ENCODE measurements at regions not wholly inside any gene's neighbourhood (a gene's known extent, or its start where the extent isn't known, plus 50 kb on each side); places are given as distances from the start of the nearest gene placed in this dataset.

- intact Hi-C loops (cut with micrococcal nuclease): loop anchor here (10.0 kb wide), 1 partner anchor 359 kb away; the partner anchor contains the start of genes GPATCH2 and SPATA17
- H4K20me1 ChIP-seq (ENCODE audit: insufficient read depth, low read length): no peaks in the 10 kb centered on the region
- H4K5ac ChIP-seq (ENCODE audit: low read depth, low read length): no peak overlapping the region; the same call in 1 of the 2 replicates
- peak overlapping the region; percentile 27; the same call in 1 of the 2 replicates for H2BK20ac ChIP-seq (ENCODE audit: low read depth, low read length)
- H3K4ac ChIP-seq (ENCODE audit: low read depth, low read length): no peak overlapping the region; the same call in 1 of the 2 replicates
- POLR2A ChIA-PET (ENCODE audit: unreplicated experiment): no interaction called here
- H2AK9ac ChIP-seq (replicated peaks; ENCODE audit: low read depth, low read length, poor library complexity): no peak overlapping the region
- in situ Hi-C loops (cut with MboI; ENCODE audit: low sequenced_read_pairs): no loop called here
- H2AFZ ChIP-seq (replicated peaks; ENCODE audit: low read length, poor library complexity): no peak overlapping the region
- ATAC-seq (ENCODE audit: low read depth): peak; percentile 50
- H3K9ac ChIP-seq (ENCODE audit: low read depth, low read length): no peak overlapping the region
- H2AK5ac ChIP-seq (ENCODE audit: low read depth, low read length): no peak overlapping the region
- peak overlapping the region; percentile 35; the same call in 1 of the 2 replicates for H2BK120ac ChIP-seq (ENCODE audit: low read depth, low read length)
- CTCF ChIA-PET: no interaction called here
- no peaks in the 10 kb centered on the region; the same call in 1 of the 2 replicates for H3K9me1 ChIP-seq (ENCODE audit: insufficient read depth, low read length)
- no TSS peak for BruUV-seq (replicated peaks)
- H3K23ac ChIP-seq (ENCODE audit: low read depth, low read length): no peak overlapping the region
- H3K4me1 ChIP-seq (ENCODE audit: control insufficient read depth, insufficient read depth, low read length): peaks cover 6% of the 10 kb centered on the region
- H3K27me3 ChIP-seq (ENCODE audit: control insufficient read depth, insufficient read depth, low read length): no peaks in the 10 kb centered on the region
- peak overlapping the region; percentile 74; the same call in 1 of the 2 replicates for H3K4me2 ChIP-seq (ENCODE audit: low read depth, low read length)
- H4K91ac ChIP-seq (ENCODE audit: insufficient read depth, low read depth, low read length): no peak overlapping the region
- peak overlapping the region in 1 of 2 experiments; percentile 34; a peak in 2 of 4 replicates for H4K8ac ChIP-seq (ENCODE audit: low read depth in 2 of 2, low read length in 2 of 2)
- H3K56ac ChIP-seq (ENCODE audit: extremely low read depth, insufficient read depth, low read length): no peak overlapping the region
- no peaks in the 10 kb centered on the region for H3K9me3 ChIP-seq (ENCODE audit: control insufficient read depth, insufficient read depth, low read length)
- no peak overlapping the region for H3K4me3 ChIP-seq (ENCODE audit: insufficient read depth, low read depth, low read length)
- H3K27ac ChIP-seq (ENCODE audit: insufficient read depth, low read length): no peak overlapping the region
- dilution Hi-C loops (cut with HindIII; ENCODE audit: low sequenced_read_pairs, unreplicated experiment): no loop called here
- H2BK5ac ChIP-seq (ENCODE audit: low read depth, low read length, poor library complexity, severe bottlenecking): peak overlapping the region; percentile 4
- H3K36me3 ChIP-seq (ENCODE audit: control insufficient read depth, insufficient read depth, low read length): no peaks in the 10 kb centered on the region
- no peak overlapping the region for H2BK15ac ChIP-seq (ENCODE audit: low read depth, low read length)
- no peaks in the 10 kb centered on the region for H3K79me1 ChIP-seq (ENCODE audit: low read depth in 1 of 2, low read length in 2 of 2)
- H3K14ac ChIP-seq (replicated peaks; ENCODE audit: low read depth, low read length): peak overlapping the region; percentile 10; the same call in 1 of the 2 replicates
- DNase-seq: peak; percentile 88
- 0% methylated on average over 1 of the region's 6 CpGs; no CpG with 5 or more reads in 1 of the 2 experiments for WGBS, 2 experiments (ENCODE audit: extremely low coverage in 2 of 2, insufficient read length in 1 of 2)
- peak overlapping the region; percentile 64; the same call in 1 of the 2 replicates for H3K18ac ChIP-seq (ENCODE audit: low read depth, low read length)
- TF ChIP-seq BHLHE40 (IDR thresholded peaks at IDR 0.05; ENCODE audit: low read depth, low read length) (no peak; the same call in 1 of the 2 replicates), ELK1 (IDR thresholded peaks at IDR 0.05; ENCODE audit: borderline replicate concordance, low read depth, low read length) (no peak), FOS (IDR thresholded peaks at IDR 0.05; ENCODE audit: low read depth, low read length) (peak; percentile 96), CHD1 (IDR thresholded peaks at IDR 0.05; ENCODE audit: low read depth, low read length) (no peak), CEBPB (IDR thresholded peaks at IDR 0.05; ENCODE audit: low read depth, low read length) (peak; percentile 6; the same call in 1 of the 2 replicates), RCOR1 (IDR thresholded peaks at IDR 0.05; ENCODE audit: insufficient replicate concordance, low read length) (no peak), MAFK (IDR thresholded peaks at IDR 0.05; ENCODE audit: low read depth, low read length) (peak; percentile 91), RAD21 (IDR thresholded peaks at IDR 0.05; ENCODE audit: low read length) (no peak), SMC3 (IDR thresholded peaks at IDR 0.05; ENCODE audit: low read depth, low read length) (no peak), NFE2L2 (IDR thresholded peaks at IDR 0.05; ENCODE audit: low read depth, low read length) (peak; percentile 98), RFX5 (IDR thresholded peaks at IDR 0.05; ENCODE audit: low read depth, low read length) (no peak), MXI1 (IDR thresholded peaks at IDR 0.05; ENCODE audit: borderline replicate concordance, low read depth, low read length) (no peak), CTCF (conservative IDR thresholded peaks at IDR 0.05; ENCODE audit: low read depth, low read length) (no peak), MAZ (IDR thresholded peaks at IDR 0.05; ENCODE audit: borderline replicate concordance, low read depth, low read length) (no peak)
Measured at GRCh38 chr1:217275655-217276398, 355.1 kb downstream of the GPATCH2 start.

Measured in IMR-90 (cell line).